ENCODE measurements at regions not wholly inside any gene's neighbourhood (a gene's known extent, or its start where the extent isn't known, plus 50 kb on each side); places are given as distances from the start of the nearest gene placed in this dataset.

DNA sequence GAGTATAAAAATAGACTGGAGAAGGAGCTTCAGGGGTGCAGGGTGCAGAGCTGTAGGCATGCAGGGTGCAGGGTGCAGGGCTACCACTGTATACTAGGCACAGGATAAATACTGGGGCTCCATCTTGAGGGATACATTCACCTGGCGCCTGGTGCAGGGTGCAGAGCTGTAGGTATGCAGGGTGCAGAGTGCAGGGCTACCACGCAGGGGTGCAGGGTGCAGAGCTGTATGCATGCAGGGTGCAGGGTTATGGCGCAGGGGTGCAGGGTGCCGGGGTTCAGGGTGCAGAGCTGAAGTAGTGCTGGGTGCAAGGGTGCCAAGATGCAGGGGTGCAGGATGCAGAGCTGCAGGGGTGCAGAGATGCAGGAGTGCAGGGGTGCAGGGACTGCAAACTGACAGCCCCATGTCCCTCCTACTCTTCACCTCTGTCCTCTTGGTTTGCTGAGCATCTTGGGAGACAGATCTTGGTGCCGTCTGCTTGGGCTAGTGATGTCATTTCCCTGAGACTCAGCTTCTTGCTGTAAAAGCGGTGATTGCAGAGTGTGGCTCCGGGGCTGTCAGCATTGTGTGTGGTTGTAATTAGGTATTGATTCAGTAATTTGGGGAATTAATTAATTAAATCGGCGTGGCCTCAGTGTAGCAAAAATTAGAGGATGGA, 91.2 kb downstream of the ADRA2C start:
- TF ChIP-seq, protein P1, sequence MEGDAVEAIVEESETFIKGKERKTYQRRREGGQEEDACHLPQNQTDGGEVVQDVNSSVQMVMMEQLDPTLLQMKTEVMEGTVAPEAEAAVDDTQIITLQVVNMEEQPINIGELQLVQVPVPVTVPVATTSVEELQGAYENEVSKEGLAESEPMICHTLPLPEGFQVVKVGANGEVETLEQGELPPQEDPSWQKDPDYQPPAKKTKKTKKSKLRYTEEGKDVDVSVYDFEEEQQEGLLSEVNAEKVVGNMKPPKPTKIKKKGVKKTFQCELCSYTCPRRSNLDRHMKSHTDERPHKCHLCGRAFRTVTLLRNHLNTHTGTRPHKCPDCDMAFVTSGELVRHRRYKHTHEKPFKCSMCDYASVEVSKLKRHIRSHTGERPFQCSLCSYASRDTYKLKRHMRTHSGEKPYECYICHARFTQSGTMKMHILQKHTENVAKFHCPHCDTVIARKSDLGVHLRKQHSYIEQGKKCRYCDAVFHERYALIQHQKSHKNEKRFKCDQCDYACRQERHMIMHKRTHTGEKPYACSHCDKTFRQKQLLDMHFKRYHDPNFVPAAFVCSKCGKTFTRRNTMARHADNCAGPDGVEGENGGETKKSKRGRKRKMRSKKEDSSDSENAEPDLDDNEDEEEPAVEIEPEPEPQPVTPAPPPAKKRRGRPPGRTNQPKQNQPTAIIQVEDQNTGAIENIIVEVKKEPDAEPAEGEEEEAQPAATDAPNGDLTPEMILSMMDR (IDR thresholded peaks at IDR 0.05), result no peak
- TF ChIP-seq POLR2A (IDR thresholded peaks at IDR 0.05) (no peak), POLR2AphosphoS5 (IDR thresholded peaks at IDR 0.05) (no peak)

Measured in prostate gland (tissue), 2 donors.